Stomach (tissue), 8 donors: ENCODE measurements at regions not wholly inside any gene's neighbourhood (a gene's known extent, or its start where the extent isn't known, plus 50 kb on each side); places are given as distances from the start of the nearest gene placed in this dataset.

Experiments
- DNase-seq, 2 donors: peaks; one replicate each; pipeline versions ENCODE4 v3.0.0 to v3.0.0-alpha.2; 2013 to 2019
- H3K27ac ChIP-seq, 5 donors: fragments of 200-600 bp in 4 of 5; sonication (generic) in 4 of 5; one replicate each; pipeline ENCODE4 v1.5.1; 2013 to 2019; ENCODE audit warnings: mild to moderate bottlenecking in 1 of 5, moderate library complexity in 1 of 5
- H3K27me3 ChIP-seq, 3 donors: fragments of 200-600 bp; sonication (generic); one replicate each; pipeline ENCODE4 v1.5.1; 2017 to 2019; ENCODE audit warnings: mixed run types in 1 of 3
- H3K36me3 ChIP-seq, 4 donors: fragments of 200-600 bp; sonication (generic); 1 replicate in 3 of 4; 2 replicates in 1 of 4; pipeline ENCODE4 v1.5.1; 2016 to 2019
- H3K4me1 ChIP-seq, 4 donors: fragments of 200-600 bp; sonication (generic); one replicate each; pipeline ENCODE4 v1.5.1; 2016 to 2019
- H3K4me3 ChIP-seq, 4 donors: fragments of 200-600 bp; sonication (generic) in 3 of 4; one replicate each; pipeline ENCODE4 v1.5.1; 2016 to 2019; ENCODE audit warnings: mild to moderate bottlenecking in 1 of 4
- H3K9me3 ChIP-seq, 4 donors: fragments of 200-600 bp; sonication (generic); one replicate each; pipeline ENCODE4 v1.5.1; 2016 to 2019
- EP300 ChIP-seq: sonication (generic); formaldehyde crosslinking; IDR thresholded peaks from one replicate; pipeline ENCODE4 v1.6.1; 2017; ENCODE audit warnings: antibody characterized with exemption
- POLR2A ChIP-seq, 4 donors: fragments of 450-650 bp; IDR thresholded peaks; one replicate each; pipeline ENCODE4 v1.6.1; 2016; ENCODE audit warnings: antibody characterized with exemption in 4 of 4, control low read depth in 2 of 4, mild to moderate bottlenecking in 1 of 4, moderate library complexity in 1 of 4
- POLR2AphosphoS5 ChIP-seq, 3 donors: sonication (generic); formaldehyde crosslinking; IDR thresholded peaks; one replicate each; pipeline ENCODE4 v1.6.1; 2016; ENCODE audit warnings: antibody characterized with exemption in 3 of 3
- WGBS, 5 donors: extraction: QIAGEN DNeasy Blood & Tissue Kit in 3 of 5; methylation state at CpG; one replicate each; pipeline versions ENCODE4 v1.1.5 to v1.1.7; 2013 to 2018; 5-methylcytosine and 5-hydroxymethylcytosine counted together
- intact Hi-C: fragments of 100-400 bp; cut with DNase I; formaldehyde crosslinking; loops from one replicate; pipeline ENCODE4 v1.15.1; 2023; ENCODE audit warnings: low total_unique reads
- TF ChIP-seq, protein P1 (sequence below), 7 experiments: fragments of 450-650 bp in 4 of 7; fragments of 200-600 bp in 3 of 7; sonication (generic) in 3 of 7; IDR thresholded peaks; one replicate each; pipeline ENCODE4 v1.5.1; 2016 to 2019; ENCODE audit warnings: antibody characterized with exemption in 7 of 7, control low read depth in 2 of 7, mild to moderate bottlenecking in 1 of 7
- donor health status: healthy with polysubstance abuse.
- donor health status: Bipolar disorder and iron deficiency.
- donor health status: healthy.

DNA sequence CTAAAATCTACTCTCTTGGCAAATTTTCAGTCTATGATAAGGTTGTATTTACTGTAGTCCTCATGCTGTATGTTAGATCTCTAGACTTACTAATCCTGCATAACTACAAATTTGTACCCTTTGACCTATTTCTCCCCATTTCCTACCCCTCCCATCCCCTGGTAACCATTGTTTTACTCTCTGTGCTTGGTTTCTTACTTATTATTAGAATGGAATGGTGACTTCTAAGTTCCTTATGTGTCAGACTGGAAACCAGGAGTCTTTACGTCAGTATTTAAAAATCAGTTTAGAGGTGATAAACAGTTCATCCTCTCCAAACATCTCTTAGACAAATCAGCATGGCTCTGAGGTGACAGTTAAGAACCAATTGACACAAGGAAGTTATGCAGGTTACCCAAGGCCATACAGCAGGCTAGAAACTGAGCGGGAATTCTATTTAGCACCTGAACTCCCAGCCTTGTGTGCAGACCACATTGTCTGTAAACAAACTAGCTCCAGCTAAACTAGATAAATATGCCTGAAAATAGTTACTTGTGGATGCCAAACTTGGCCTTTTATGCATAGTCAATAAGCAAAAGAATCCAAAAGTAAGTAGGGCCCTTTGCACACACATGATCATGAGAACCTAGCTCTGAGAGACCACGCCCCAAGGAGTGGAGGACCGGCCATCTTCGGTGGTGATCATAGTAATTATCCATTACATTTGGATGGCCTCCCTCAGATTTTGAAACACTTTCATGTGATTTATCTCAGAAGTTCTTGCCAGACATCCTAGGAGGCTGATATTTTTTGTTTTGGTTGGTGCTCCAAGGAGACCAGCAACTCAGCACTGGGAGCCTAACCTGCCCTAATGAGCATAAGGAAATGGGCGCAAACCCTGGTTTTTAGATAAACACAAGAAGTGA lies 72.3 kb upstream of the BOC start:
- Histone ChIP-seq H3K4me3 (no peak overlapping the region), H3K27ac (no peak overlapping the region), H3K4me1 (peaks cover 0 to 13% (median 6%) of the 10 kb centered on the region in 4 donors), H3K36me3 (no peaks in the 10 kb centered on the region), H3K27me3 (no peaks in the 10 kb centered on the region), H3K9me3 (no peaks in the 10 kb centered on the region)
- TF ChIP-seq, protein P1, sequence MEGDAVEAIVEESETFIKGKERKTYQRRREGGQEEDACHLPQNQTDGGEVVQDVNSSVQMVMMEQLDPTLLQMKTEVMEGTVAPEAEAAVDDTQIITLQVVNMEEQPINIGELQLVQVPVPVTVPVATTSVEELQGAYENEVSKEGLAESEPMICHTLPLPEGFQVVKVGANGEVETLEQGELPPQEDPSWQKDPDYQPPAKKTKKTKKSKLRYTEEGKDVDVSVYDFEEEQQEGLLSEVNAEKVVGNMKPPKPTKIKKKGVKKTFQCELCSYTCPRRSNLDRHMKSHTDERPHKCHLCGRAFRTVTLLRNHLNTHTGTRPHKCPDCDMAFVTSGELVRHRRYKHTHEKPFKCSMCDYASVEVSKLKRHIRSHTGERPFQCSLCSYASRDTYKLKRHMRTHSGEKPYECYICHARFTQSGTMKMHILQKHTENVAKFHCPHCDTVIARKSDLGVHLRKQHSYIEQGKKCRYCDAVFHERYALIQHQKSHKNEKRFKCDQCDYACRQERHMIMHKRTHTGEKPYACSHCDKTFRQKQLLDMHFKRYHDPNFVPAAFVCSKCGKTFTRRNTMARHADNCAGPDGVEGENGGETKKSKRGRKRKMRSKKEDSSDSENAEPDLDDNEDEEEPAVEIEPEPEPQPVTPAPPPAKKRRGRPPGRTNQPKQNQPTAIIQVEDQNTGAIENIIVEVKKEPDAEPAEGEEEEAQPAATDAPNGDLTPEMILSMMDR (IDR thresholded peaks at IDR 0.05) = no peak
- TF ChIP-seq POLR2AphosphoS5 (IDR thresholded peaks at IDR 0.05) = no peak
- WGBS, 5 donors = 71 to 86% (median 77%) methylated on average over 6 of the region's 6 CpGs
- intact Hi-C loops = no loop called here
- DNase-seq = no peak

DNA sequence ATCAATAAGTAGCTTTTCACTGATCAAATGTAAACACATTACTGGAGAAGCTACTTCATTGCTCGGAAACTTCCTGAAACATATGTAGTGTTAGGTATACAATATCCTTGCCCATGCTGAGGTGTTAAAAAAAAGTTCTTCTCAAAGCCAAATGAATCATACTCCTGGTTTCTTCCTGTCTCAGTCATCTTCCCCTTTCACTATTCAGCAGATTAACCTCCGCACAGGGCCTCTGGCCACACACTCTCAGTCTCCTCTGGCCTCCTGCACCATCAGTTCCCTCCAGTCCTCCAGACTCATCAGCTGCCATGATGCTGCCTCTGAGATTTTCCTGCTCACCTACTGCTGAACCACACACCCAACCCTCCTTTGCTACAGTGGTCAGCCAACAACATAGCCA lies 70.5 kb upstream of the BOC start:
- H3K36me3 ChIP-seq = no peaks in the 10 kb centered on the region
- no peak for DNase-seq
- intact Hi-C loops = no loop called here
- H3K4me3 ChIP-seq = no peak overlapping the region
- no peak overlapping the region for H3K27ac ChIP-seq
- no peaks in the 10 kb centered on the region for H3K9me3 ChIP-seq
- TF ChIP-seq POLR2A (IDR thresholded peaks at IDR 0.05) (no peak), EP300 (no peak), POLR2AphosphoS5 (IDR thresholded peaks at IDR 0.05) (no peak)
- TF ChIP-seq, protein P1 (IDR thresholded peaks at IDR 0.05) = no peak
- H3K4me1 ChIP-seq = peaks cover 0 to 9% (median 3%) of the 10 kb centered on the region in 4 donors
- H3K27me3 ChIP-seq = no peaks in the 10 kb centered on the region
- WGBS, 5 donors = 89 to 96% (median 91%) methylated on average over 2 of the region's 2 CpGs

DNA sequence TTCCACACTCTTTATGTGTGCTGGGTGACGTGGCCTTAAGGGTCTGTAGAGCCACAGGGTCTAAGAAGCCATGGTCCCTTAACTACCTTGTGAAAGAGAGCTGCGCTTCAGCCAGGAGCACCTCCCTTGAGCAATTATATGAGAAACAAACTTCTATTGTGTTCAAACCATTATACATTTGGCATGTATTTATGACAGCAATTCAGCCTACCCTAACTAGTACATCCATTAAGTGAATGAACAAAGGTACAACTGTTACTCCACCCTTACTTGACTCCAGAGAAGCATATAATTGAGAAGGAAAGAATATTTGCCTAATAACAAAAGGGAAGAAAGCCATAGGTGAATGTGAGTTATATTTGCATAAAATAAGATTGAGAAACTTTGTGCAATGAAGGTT lies 69.8 kb upstream of the BOC start:
- Histone ChIP-seq H3K27ac (no peak overlapping the region), H3K9me3 (no peaks in the 10 kb centered on the region), H3K4me3 (no peak overlapping the region), H3K36me3 (no peaks in the 10 kb centered on the region), H3K27me3 (no peaks in the 10 kb centered on the region), H3K4me1 (peaks cover 0 to 4% (median 0%) of the 10 kb centered on the region in 4 donors)
- WGBS, 5 donors = 75 to 84% (median 82%) methylated on average over 2 of the region's 2 CpGs
- intact Hi-C loops = no loop called here
- DNase-seq = no peak
- TF ChIP-seq POLR2AphosphoS5 (IDR thresholded peaks at IDR 0.05) (no peak), EP300 (no peak)
- TF ChIP-seq, protein P1 (IDR thresholded peaks at IDR 0.05) = no peak

DNA sequence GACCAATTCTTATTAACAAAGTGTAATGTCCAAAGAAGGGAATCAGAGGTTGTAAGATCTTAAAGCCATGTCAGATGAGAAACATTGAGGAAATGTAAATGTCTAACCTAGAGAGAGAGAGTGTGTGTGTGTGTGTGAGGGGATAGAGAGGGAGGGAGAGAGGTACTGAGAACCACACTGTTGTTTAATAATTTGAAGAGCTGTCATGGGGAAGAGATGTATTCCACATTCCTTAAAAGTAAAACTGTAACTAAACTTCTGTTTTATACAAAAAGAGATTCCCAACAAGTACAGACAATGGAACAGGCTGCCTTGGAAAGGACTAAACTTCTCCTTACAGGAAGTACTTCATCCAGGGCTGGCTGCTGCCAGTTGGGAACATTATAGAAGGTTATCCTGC lies 68.9 kb upstream of the BOC start:
- Histone ChIP-seq H3K27ac (no peak overlapping the region), H3K9me3 (no peaks in the 10 kb centered on the region), H3K4me3 (no peak overlapping the region), H3K27me3 (no peaks in the 10 kb centered on the region), H3K36me3 (no peaks in the 10 kb centered on the region), H3K4me1 (peaks cover 0 to 10% (median 0%) of the 10 kb centered on the region in 4 donors)
- intact Hi-C loops = no loop called here
- TF ChIP-seq EP300 (no peak), POLR2A (IDR thresholded peaks at IDR 0.05) (no peak), POLR2AphosphoS5 (IDR thresholded peaks at IDR 0.05) (no peak)
- TF ChIP-seq, protein P1 (IDR thresholded peaks at IDR 0.05) = no peak
- DNase-seq = no peak
